Activated naive CD4-positive, alpha-beta T cell treated with anti-CD3 and anti-CD28 coated beads, Interleukin-2, amount 50 U/mL, for 72 hours (primary cell): ENCODE measurements at regions not wholly inside any gene's neighbourhood (a gene's known extent, or its start where the extent isn't known, plus 50 kb on each side); places are given as distances from the start of the nearest gene placed in this dataset.
"Not testable (repeated sequence)": the region's sequence is repeated elsewhere in the genome, so short reads cannot be mapped to it uniquely, and the experiment has no call there.

ENCODE experiments used
- ATAC-seq, 2 donors: fragments of 150-1000 bp; cut with Tn5 transposase; 2 replicates each; pipeline ENCODE4 v1.10.0; 2021; ENCODE audit warnings: mild to moderate bottlenecking in 2 of 2, moderate library complexity in 2 of 2
- DNase-seq, 2 donors: peaks; one replicate each; pipeline ENCODE4 v3.0.0; 2021 to 2022; ENCODE audit warnings: low spot score in 2 of 2
- H3K27ac Mint-ChIP-seq, 2 donors: one replicate each; pipeline ENCODE4 v1.8.0; 2022; ENCODE audit warnings: mild to moderate bottlenecking in 2 of 2, mixed read lengths in 2 of 2
- H3K36me3 Mint-ChIP-seq, 2 donors: one replicate each; pipeline ENCODE4 v1.8.0; 2022; ENCODE audit warnings: mixed read lengths in 2 of 2
- H3K9me3 Mint-ChIP-seq, 2 donors: one replicate each; pipeline ENCODE4 v1.8.0; 2022; ENCODE audit warnings: mixed read lengths in 2 of 2

GRCh38 chr1:105516068-105516467 lies 1540.4 kb upstream of the PRMT6 start:
- DNase-seq: no peak
- ATAC-seq: no peak
- Mint-ChIP-seq H3K9me3 (peaks cover 4 to 6% of the 10 kb centered on the region in 2 donors), H3K36me3 (no peaks in the 10 kb centered on the region), H3K27ac (no peak overlapping the region)

DNA sequence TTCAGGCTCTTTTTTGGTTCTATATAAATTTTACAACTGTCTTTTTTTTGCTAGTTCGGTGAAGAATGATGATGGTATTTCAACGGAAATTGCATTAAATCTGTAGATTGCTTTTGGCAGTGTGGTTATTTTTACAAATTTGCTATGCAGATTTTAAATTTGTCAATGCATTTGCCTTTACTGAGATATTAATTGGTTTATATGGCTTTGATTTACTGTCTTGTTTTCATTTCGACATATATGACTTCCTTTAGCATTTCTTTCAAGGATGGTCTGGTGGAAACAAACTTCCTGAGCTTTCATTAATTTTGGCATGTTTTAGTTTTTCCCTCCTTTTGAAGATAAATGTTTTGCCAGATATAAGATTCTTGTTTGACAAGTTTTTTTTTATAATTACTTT lies 1522.5 kb upstream of the PRMT6 start:
- H3K9me3 Mint-ChIP-seq: peaks cover 10 to 26% of the 10 kb centered on the region in 2 donors

GRCh38 chr1:105544475-105544874 lies 1512.0 kb upstream of the PRMT6 start:
- Mint-ChIP-seq H3K9me3 (peaks cover 5 to 8% of the 10 kb centered on the region in 2 donors), H3K36me3 (no peaks in the 10 kb centered on the region)

More for the DNA sequence above, 1522.5 kb upstream of the PRMT6 start:
- no peak for ATAC-seq
- no peak overlapping the region for H3K27ac Mint-ChIP-seq
- peaks cover 0 to 4% of the 10 kb centered on the region in 2 donors for H3K36me3 Mint-ChIP-seq
- DNase-seq: no peak

DNA sequence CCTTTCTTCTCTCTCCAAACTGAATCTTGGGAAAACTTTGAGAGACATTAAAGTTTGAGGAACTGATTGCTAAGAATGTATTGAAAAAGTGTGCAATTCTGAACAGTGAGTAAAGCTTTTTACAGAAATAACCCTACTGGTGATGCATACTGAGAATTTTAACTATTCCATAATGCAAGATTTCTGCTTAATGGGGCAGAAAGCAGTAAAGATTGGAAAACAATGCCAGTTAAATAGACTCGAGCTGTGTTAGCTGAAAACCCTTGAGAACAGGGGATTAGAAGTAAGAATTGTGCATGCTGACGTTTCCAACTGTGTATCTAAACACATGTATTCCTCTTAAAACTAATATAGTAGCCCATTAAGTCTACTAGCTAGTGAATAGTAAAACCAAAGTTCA lies 1500.2 kb upstream of the PRMT6 start:
- Mint-ChIP-seq H3K9me3 (peaks cover 2 to 8% of the 10 kb centered on the region in 2 donors), H3K36me3 (no peaks in the 10 kb centered on the region), H3K27ac (no peak overlapping the region)
- ATAC-seq: no peak
- DNase-seq: no peak

More at GRCh38 chr1:105544475-105544874, 1512.0 kb upstream of the PRMT6 start:
- no peak overlapping the region for H3K27ac Mint-ChIP-seq
- ATAC-seq (no peak), DNase-seq (no peak)

- no peak for DNase-seq
- Mint-ChIP-seq H3K36me3 (no peaks in the 10 kb centered on the region), H3K27ac (no peak overlapping the region), H3K9me3 (peaks cover 12% of the 10 kb centered on the region in 2 donors)
- ATAC-seq: no peak
Measured at GRCh38 chr1:105558023-105558422, 1498.5 kb upstream of the PRMT6 start.

DNA sequence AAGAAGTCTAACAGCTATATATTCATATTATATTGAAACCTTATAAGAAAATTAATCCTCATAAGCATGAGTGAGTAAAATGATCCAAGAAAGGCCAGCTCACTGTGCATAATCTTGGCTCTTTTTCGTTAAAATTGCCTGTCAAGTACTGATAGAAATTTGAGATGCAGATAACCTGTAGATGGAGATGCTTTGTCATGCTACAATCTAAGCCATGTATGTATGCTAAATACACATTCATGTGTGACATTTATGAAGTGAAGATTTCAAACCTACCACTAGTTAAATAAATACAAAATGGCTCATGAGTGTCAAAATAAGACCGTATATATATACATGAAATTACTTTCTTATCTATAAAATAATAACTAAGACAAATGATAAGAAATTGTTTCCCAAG lies 1491.5 kb upstream of the PRMT6 start:
- no peak for ATAC-seq
- H3K36me3 Mint-ChIP-seq: no peaks in the 10 kb centered on the region
- no peak overlapping the region for H3K27ac Mint-ChIP-seq

GRCh38 chr1:105585791-105586190 lies 1470.7 kb upstream of the PRMT6 start:
- no peak for ATAC-seq
- Mint-ChIP-seq H3K36me3 (no peaks in the 10 kb centered on the region), H3K27ac (no peak overlapping the region), H3K9me3 (peaks cover 11 to 14% of the 10 kb centered on the region in 2 donors)
- no peak for DNase-seq

More for the DNA sequence above, 1491.5 kb upstream of the PRMT6 start:
- H3K9me3 Mint-ChIP-seq: peaks cover 4 to 12% of the 10 kb centered on the region in 2 donors
- no peak for DNase-seq

GRCh38 chr1:105591681-105592080 lies 1464.8 kb upstream of the PRMT6 start:
- Mint-ChIP-seq H3K36me3 (peaks cover 0 to 7% of the 10 kb centered on the region in 2 donors), H3K27ac (no peak overlapping the region), H3K9me3 (peaks cover 14 to 15% of the 10 kb centered on the region in 2 donors)
- DNase-seq (no peak), ATAC-seq (no peak)

DNA sequence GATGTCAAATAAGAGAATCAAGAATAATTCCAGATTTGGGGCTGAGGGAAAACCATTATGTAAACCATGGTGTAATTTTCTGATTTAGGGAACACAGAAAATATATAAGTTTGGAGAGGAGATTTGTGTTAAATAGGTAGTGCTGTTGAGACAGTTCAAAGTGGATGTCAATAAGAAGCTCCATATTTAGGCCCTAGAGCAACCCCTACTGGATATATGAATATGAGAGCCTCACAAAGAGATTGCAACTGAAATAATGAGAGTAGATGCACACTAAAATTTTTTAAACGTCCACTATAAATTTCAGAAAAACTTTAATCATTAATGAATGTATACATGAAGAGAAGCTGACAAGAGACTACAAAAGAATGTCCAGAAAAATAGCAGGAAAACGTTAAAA lies 1447.8 kb upstream of the PRMT6 start:
- Mint-ChIP-seq H3K36me3 (no peaks in the 10 kb centered on the region), H3K27ac (no peak overlapping the region), H3K9me3 (peaks cover 4 to 9% of the 10 kb centered on the region in 2 donors)
- ATAC-seq (no peak), DNase-seq (no peak)

DNA sequence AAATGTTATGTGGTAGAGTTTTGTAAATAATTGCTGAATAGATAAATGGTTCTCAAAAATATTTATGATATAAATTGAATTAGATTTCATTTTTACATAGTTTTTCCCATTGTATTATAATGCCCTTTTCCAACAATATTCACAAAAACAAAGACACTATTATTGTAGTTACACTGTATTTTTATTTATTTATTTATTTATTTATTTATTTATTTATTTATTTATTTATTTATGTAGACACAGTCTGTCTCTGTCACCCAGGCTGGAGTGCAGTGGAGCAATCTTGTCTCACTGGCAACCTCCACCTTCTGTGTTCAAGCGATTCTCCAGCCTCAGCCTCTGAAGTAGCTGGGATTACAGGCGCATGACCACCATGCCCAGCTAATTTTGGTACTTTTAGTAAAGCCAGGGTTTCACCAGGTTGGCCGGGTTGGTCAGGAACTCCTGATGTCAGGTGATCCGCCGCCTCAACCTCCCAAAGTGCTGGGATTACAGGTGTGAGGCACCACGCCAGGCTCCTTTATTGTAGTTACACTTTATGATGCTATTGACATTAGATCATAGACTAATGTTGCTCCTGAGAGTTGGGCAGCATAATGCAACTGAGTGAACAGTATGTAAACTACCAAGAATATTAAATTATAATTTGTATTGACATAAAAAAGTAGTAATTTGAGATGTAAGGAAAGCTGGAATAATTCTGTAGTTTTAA lies 1430.0 kb upstream of the PRMT6 start:
- H3K9me3 Mint-ChIP-seq: peaks cover 0 to 14% of the 10 kb centered on the region in 2 donors
- no peak overlapping the region for H3K27ac Mint-ChIP-seq
- ATAC-seq: no peak
- DNase-seq: no peak
- H3K36me3 Mint-ChIP-seq: peaks cover 0 to 5% of the 10 kb centered on the region in 2 donors

DNA sequence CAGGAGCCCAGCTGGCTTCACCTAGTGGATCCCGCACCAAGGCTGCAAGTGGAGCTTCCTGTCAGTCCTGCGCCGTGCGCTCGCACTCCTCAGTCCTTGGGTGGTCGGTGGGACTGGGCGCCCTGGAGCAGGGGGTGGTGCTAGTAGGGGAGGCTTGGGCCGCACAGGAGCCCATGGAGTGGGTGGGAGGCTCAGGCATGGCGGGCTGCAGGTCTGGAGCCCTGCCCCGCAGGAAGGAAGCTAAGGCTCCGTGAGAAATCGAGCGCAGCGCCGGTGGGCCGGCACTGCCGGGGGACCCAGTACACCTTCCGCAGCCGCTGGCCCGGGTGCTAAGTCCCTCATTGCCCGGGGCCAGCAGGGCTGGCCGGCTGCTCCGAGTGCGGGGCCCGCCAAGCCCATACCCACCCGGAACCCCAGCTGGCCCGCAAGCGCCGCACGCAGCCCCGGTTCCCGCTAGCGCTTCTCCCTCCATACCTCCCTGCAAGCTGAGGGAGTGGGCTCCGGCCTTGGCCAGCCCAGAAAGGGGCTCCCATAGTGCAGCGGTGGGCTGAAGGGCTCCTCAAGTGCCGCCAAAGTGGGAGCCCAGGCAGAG lies 1425.2 kb upstream of the PRMT6 start:
- peaks cover 11 to 21% of the 10 kb centered on the region in 2 donors for H3K9me3 Mint-ChIP-seq
- not testable (repeated sequence) for ATAC-seq, H3K27ac Mint-ChIP-seq, DNase-seq, H3K36me3 Mint-ChIP-seq

DNA sequence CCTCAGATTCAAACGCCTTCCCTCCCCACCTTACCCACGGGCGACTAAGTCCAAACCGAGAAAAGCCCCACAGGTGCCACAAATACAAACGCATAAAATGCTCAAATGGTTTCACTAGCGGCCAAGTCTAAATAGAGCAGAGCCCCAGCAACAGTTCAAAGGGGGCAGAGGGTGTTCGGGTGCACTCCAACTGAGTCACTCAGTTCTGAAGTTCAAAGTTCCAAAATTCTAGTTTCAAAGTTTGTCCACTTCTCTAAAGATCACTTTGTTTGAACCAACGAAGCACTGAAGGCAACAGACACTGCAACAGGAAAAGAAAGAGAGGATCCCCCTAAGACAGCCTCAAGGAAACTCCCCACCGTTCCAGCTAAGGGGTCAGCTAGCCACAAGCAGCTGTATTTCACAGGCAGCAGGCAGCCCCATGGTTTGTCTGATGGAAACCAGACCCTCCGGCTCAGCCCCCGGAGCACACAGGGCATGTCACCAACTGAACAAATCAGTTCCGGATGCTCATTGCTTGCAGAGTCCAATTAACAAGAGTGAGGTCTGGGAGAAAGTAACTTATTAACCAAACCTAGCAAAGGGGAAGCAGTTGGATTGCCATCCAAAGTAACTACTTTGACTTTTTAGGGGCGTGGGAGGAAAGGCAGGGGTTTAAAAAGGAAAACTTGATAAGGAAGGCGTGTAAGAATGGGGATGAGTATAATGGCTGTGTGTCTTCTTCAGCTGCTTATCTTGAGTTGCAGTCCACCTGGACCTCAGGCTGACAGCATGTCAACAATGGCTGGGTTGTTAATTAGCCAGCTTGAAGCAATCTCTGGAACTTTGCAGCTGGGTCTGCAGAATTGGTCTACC lies 1423.9 kb upstream of the PRMT6 start:
- no peak overlapping the region for H3K27ac Mint-ChIP-seq
- DNase-seq (no peak), ATAC-seq (no peak)
- H3K36me3 Mint-ChIP-seq: peaks cover 0 to 5% of the 10 kb centered on the region in 2 donors
- H3K9me3 Mint-ChIP-seq: peaks cover 11 to 25% of the 10 kb centered on the region in 2 donors

DNA sequence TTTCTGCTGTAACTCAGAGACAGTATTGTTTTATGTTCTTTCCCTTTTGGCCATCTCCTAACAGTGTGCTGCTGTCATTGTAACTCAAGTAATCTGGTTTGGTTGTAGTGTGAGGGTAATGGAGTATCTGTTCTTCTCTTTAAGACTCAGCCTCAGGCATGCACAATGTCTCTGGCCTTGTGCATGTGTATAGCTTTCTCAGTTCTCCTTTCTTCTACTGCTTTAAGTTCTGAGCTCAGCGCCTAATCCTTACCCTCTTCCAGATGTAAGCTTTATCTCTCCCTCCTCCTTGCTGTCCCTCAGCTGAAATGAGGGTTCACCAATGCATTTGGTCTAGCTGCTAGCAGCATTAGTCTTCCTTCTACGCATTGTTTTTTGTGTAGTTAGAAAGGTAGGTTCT lies 1420.4 kb upstream of the PRMT6 start:
- peaks cover 17 to 27% of the 10 kb centered on the region in 2 donors for H3K9me3 Mint-ChIP-seq
- ATAC-seq (no peak), DNase-seq (no peak)
- H3K36me3 Mint-ChIP-seq: no peaks in the 10 kb centered on the region
- no peak overlapping the region for H3K27ac Mint-ChIP-seq

DNA sequence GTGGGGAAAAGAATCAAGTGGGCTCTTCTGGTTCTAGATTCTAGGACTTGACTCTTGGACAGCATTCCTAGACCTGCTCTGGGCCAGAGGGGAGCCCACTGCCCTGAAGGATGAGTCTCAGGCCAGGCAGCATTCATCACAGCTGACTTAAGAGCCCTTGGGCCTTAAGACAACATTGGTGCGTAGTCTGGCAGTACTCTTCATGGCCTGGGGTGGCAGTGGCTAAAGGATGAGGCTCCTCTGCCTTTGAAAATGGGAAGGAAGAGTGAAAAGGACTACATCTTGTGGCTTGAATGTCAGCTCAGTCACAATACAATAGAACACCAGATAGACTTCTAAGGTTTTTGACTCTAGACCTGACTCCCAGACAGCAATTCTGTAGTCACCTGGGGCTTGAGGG lies 1415.1 kb upstream of the PRMT6 start:
- Mint-ChIP-seq H3K9me3 (peaks cover 22 to 32% of the 10 kb centered on the region in 2 donors), H3K36me3 (no peaks in the 10 kb centered on the region), H3K27ac (no peak overlapping the region)
- no peak for ATAC-seq
- DNase-seq: no peak

DNA sequence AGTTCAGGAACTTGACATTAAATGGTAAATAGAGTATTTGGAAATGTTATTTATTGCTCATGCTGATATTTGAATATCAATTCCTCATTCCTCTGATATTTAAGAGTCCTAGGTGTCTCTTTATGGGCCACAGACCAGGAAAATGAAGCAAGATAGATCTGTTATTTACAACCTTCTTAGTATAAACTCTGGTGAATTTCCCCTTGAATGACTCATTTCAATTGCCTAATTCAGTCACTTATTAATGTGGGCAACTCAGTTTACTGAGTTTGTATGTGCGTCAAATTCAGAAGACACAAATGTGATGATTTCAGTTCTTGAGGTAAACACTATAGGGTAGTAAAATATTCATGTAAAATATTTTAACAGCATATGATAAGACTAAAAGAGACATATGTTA lies 1404.4 kb upstream of the PRMT6 start:
- no peak for ATAC-seq
- Mint-ChIP-seq H3K36me3 (peaks cover 0 to 6% of the 10 kb centered on the region in 2 donors), H3K9me3 (peaks cover 16 to 24% of the 10 kb centered on the region in 2 donors), H3K27ac (no peak overlapping the region)
- no peak for DNase-seq

GRCh38 chr1:105655032-105655431 lies 1401.4 kb upstream of the PRMT6 start:
- H3K27ac Mint-ChIP-seq: no peak overlapping the region
- peaks cover 17 to 20% of the 10 kb centered on the region in 2 donors for H3K9me3 Mint-ChIP-seq
- DNase-seq: no peak
- ATAC-seq: no peak
- peaks cover 0 to 6% of the 10 kb centered on the region in 2 donors for H3K36me3 Mint-ChIP-seq

- no peaks in the 10 kb centered on the region for H3K36me3 Mint-ChIP-seq
- H3K9me3 Mint-ChIP-seq: peaks cover 13 to 25% of the 10 kb centered on the region in 2 donors
- ATAC-seq: no peak
- no peak for DNase-seq
- no peak overlapping the region for H3K27ac Mint-ChIP-seq
Measured at GRCh38 chr1:105664495-105664894, 1392.0 kb upstream of the PRMT6 start.
